ENCODE measurements at regions not wholly inside any gene's neighbourhood (a gene's known extent, or its start where the extent isn't known, plus 50 kb on each side); places are given as distances from the start of the nearest gene placed in this dataset.

DNA sequence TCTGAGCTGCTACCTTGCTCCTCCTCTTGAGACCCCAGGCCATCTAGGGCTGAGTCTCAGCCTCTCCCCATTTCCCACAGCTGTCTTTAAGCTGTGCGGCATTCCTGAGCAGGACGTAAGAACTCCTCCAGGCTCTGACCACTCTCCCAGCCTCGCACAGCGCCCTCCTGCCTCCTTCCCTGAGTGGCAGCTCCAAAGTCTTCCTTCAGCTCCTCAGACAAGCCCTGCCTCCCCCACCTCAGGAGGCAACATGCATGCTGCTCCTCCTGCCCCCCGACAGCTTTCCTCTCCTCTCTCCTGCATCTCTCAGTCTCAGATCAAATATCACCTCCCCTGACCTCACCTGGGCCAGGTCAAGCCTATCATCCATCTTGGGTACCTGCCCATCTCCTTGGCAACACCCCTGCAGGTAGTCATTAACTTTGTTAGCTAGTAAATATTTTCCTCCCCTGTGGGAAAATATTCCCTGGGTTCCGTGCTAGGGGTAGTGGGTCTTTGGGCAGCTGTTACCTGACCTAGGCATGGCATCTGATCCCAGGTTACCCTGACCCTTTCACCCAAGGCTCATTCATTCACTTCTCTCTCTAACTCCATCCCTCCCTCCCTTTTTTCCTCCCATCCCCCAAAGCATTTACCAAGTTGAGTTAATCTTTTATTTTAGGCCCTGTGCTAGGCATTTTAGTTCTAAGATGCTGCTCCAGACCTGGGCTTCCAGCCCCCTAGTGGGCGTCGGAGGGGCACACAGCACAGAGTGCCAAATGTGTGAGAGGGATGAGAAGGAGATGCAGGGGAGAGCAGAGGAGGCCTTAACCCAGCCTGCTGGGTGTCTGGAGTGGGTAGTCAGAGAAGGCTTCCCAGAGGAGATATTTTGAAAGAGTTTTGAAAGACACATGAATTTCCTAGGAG, 419.9 kb downstream of the PTPRU start:
- Histone ChIP-seq H3K9ac (ENCODE audit: low read length) (no peak overlapping the region), H3K27me3 (ENCODE audit: low read length) (no peaks in the 10 kb centered on the region), H4K20me1 (ENCODE audit: insufficient read depth, low read depth, low read length) (no peaks in the 10 kb centered on the region), H3K36me3 (ENCODE audit: insufficient read depth, low read length) (no peaks in the 10 kb centered on the region), H3K4me1 (ENCODE audit: low read length) (no peaks in the 10 kb centered on the region), H3K4me3 (ENCODE audit: low read length) (no peak overlapping the region), H2AFZ (ENCODE audit: low read length) (no peak overlapping the region), H3K4me2 (ENCODE audit: low read depth, low read length, poor library complexity, severe bottlenecking) (no peak overlapping the region), H3K9me3 (ENCODE audit: low read length) (no peaks in the 10 kb centered on the region), H3K79me2 (ENCODE audit: low read length) (no peaks in the 10 kb centered on the region), H3K9me2 (replicated peaks; ENCODE audit: insufficient read depth, low read length) (no peaks in the 10 kb centered on the region), H3K27ac (ENCODE audit: low read length) (no peak overlapping the region)
- DNase-seq: peak; percentile 68

DNA sequence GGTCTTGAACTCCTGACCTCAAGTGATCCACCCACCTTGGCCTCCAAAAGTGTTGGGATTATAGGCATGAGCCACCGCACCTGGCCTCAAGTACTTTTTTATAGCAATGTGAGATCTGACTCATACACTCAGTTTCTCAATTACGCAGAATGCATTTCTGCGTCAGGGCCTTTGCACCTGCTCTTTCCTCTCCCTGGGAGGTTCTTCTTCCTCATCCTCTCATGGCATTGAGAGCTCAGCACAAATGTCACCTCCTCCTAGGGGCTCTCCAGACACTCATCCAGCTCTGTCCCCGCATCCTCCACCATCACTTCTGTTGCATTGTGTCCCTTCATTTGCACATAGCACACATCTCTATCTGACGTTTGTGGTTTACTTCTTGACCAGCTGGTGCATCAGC, 418.8 kb downstream of the PTPRU start:
- Histone ChIP-seq H3K27ac (ENCODE audit: low read length) (no peak overlapping the region), H3K9ac (ENCODE audit: low read length) (no peak overlapping the region), H3K9me3 (ENCODE audit: low read length) (no peaks in the 10 kb centered on the region), H3K4me2 (ENCODE audit: low read depth, low read length, poor library complexity, severe bottlenecking) (no peak overlapping the region), H3K4me3 (ENCODE audit: low read length) (no peak overlapping the region), H2AFZ (ENCODE audit: low read length) (no peak overlapping the region), H3K4me1 (ENCODE audit: low read length) (no peaks in the 10 kb centered on the region), H4K20me1 (ENCODE audit: insufficient read depth, low read depth, low read length) (no peaks in the 10 kb centered on the region), H3K36me3 (ENCODE audit: insufficient read depth, low read length) (no peaks in the 10 kb centered on the region), H3K27me3 (ENCODE audit: low read length) (no peaks in the 10 kb centered on the region), H3K9me2 (replicated peaks; ENCODE audit: insufficient read depth, low read length) (no peaks in the 10 kb centered on the region), H3K79me2 (ENCODE audit: low read length) (no peaks in the 10 kb centered on the region)
- DNase-seq: no peak

DNA sequence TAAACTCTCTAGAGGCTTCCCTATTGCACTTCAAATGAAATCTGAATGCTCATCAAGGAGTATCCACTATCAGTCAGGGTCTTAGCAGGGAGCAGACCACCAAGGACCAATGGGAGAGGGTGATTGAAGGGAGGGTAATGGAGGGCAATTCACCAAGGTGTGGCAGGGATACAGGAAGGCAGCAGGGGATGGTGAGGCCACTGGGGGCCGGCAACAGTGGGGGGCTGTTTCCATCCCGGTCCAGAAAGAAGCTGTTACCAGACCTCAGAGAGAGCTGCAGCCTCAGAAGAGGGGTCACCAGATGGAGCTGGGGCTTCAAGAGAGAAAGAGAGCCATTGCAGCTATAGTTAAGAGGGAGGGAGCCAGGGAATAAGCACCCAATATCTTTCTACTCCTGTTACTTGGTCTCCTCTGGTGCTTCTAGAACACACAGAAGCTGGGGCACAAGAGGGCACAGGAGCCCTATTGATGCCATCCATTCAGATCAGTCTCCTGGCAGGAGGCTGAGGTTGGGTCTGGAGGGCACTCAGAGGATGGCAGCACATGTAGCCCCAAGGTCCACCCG, 417.6 kb downstream of the PTPRU start:
- Histone ChIP-seq H3K79me2 (ENCODE audit: low read length) (no peaks in the 10 kb centered on the region), H3K27ac (ENCODE audit: low read length) (no peak overlapping the region), H3K4me1 (ENCODE audit: low read length) (no peaks in the 10 kb centered on the region), H3K4me3 (ENCODE audit: low read length) (no peak overlapping the region), H4K20me1 (ENCODE audit: insufficient read depth, low read depth, low read length) (no peaks in the 10 kb centered on the region), H3K4me2 (ENCODE audit: low read depth, low read length, poor library complexity, severe bottlenecking) (no peak overlapping the region), H2AFZ (ENCODE audit: low read length) (no peak overlapping the region), H3K9me3 (ENCODE audit: low read length) (no peaks in the 10 kb centered on the region), H3K27me3 (ENCODE audit: low read length) (no peaks in the 10 kb centered on the region), H3K9ac (ENCODE audit: low read length) (no peak overlapping the region), H3K36me3 (ENCODE audit: insufficient read depth, low read length) (no peaks in the 10 kb centered on the region), H3K9me2 (replicated peaks; ENCODE audit: insufficient read depth, low read length) (no peaks in the 10 kb centered on the region)
- no peak for DNase-seq

DNA sequence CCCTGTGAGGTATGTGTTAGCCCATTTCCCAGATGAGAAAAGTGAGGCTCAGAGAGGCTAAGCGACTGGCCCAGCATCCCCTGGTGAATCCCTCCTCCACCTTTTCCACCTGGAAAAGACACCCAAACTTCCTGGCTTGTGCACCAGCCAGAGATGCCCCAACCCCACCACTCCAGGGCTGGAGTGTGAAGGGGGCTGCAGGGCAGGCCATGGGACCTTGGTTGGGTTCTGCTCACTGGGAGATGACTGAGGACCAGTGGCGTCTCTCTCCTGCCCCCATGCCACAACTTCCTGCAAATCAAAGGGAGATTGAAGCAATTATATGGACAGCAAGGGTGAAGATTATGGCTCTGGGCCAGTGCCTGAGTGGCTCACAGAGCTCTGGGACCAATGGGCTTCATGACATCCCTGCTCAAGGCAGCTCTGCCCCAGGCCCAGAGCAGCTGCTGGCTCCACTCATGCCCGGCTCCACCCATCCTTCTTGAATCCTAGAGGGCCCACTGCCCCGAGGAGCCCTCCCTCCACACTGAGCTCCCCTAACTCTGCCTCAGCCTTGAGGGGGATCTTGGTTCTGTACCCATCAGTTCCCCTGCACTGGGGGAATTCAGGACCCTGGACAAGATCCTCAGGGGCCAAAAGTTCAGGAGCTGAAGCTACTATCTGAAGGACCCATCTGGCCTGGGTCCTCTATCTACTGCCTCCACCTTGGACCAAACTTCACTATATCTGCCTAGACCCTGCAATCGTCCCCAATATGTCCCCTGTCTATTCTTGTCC, 416.9 kb downstream of the PTPRU start:
- Histone ChIP-seq H3K36me3 (ENCODE audit: insufficient read depth, low read length) (no peaks in the 10 kb centered on the region), H3K9ac (ENCODE audit: low read length) (no peak overlapping the region), H3K9me3 (ENCODE audit: low read length) (no peaks in the 10 kb centered on the region), H3K27ac (ENCODE audit: low read length) (no peak overlapping the region), H3K4me1 (ENCODE audit: low read length) (no peaks in the 10 kb centered on the region), H3K9me2 (replicated peaks; ENCODE audit: insufficient read depth, low read length) (no peaks in the 10 kb centered on the region), H2AFZ (ENCODE audit: low read length) (no peak overlapping the region), H3K4me3 (ENCODE audit: low read length) (no peak overlapping the region), H3K4me2 (ENCODE audit: low read depth, low read length, poor library complexity, severe bottlenecking) (no peak overlapping the region), H3K27me3 (ENCODE audit: low read length) (no peaks in the 10 kb centered on the region), H3K79me2 (ENCODE audit: low read length) (no peaks in the 10 kb centered on the region), H4K20me1 (ENCODE audit: insufficient read depth, low read depth, low read length) (no peaks in the 10 kb centered on the region)
- DNase-seq: no peak

DNA sequence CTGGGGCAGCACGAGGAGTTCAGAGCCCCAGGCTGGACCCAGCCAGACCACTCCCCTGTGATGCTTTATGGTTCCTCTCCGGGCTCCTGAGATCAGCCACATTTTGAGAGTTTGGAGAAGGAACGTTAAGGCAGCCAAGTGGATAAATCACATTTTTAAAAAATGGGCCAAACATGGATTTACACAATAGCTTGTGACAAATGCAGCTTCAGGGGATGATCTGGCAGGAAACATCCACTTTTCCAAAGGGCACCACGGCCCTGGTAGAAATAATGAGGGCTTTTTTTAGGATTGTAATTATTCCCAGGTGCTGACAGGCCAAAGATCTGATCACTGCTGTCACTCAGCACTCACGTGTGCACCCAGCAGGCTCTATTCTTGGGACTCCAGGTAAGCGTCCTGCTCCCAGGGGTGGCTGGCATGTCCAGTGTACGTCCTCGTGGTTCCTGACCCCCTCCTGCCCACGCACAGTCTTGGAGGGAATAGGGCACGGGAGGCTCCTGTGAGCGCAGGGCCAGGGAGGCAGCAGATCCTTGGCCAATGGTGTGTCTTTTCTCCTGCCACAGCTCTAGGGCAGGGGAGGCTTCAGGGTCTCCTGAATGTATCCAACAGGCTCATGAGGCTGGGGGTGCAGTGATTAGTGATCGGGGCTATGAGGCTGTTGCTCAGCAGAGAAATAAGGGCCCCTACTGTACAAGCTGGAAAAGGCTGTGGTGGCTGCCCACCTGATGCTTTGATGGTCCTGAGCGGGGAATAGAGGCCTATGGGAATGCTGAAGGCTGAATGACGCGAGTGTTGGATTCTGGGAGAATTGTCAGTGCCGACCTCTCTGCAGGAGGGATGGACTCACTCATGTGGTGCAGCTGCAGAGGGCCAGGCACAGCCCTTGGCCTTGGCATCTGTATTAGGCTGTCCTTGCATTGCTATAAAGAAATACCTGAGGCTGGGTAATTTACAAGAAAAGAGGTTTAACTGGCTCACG, 415.7 kb downstream of the PTPRU start:
- no peaks in the 10 kb centered on the region for H3K79me2 ChIP-seq (ENCODE audit: low read length)
- no peak overlapping the region for H3K27ac ChIP-seq (ENCODE audit: low read length)
- H4K20me1 ChIP-seq (ENCODE audit: insufficient read depth, low read depth, low read length): no peaks in the 10 kb centered on the region
- H3K4me1 ChIP-seq (ENCODE audit: low read length): no peaks in the 10 kb centered on the region
- no peak overlapping the region for H2AFZ ChIP-seq (ENCODE audit: low read length)
- no peak overlapping the region for H3K9ac ChIP-seq (ENCODE audit: low read length)
- H3K4me3 ChIP-seq (ENCODE audit: low read length): no peak overlapping the region
- no peaks in the 10 kb centered on the region for H3K9me3 ChIP-seq (ENCODE audit: low read length)
- no peak for DNase-seq
- no peaks in the 10 kb centered on the region for H3K36me3 ChIP-seq (ENCODE audit: insufficient read depth, low read length)
- H3K27me3 ChIP-seq (ENCODE audit: low read length): no peaks in the 10 kb centered on the region
- no peak overlapping the region for H3K4me2 ChIP-seq (ENCODE audit: low read depth, low read length, poor library complexity, severe bottlenecking)
- H3K9me2 ChIP-seq (replicated peaks; ENCODE audit: insufficient read depth, low read length): no peaks in the 10 kb centered on the region

- H3K27me3 ChIP-seq (ENCODE audit: low read length): no peaks in the 10 kb centered on the region
- no peaks in the 10 kb centered on the region for H3K79me2 ChIP-seq (ENCODE audit: low read length)
- no peaks in the 10 kb centered on the region for H3K36me3 ChIP-seq (ENCODE audit: insufficient read depth, low read length)
- no peaks in the 10 kb centered on the region for H3K9me2 ChIP-seq (replicated peaks; ENCODE audit: insufficient read depth, low read length)
- no peak overlapping the region for H3K4me3 ChIP-seq (ENCODE audit: low read length)
- no peak overlapping the region for H3K9ac ChIP-seq (ENCODE audit: low read length)
- H3K4me1 ChIP-seq (ENCODE audit: low read length): no peaks in the 10 kb centered on the region
- no peaks in the 10 kb centered on the region for H4K20me1 ChIP-seq (ENCODE audit: insufficient read depth, low read depth, low read length)
- no peak for DNase-seq
- no peak overlapping the region for H3K27ac ChIP-seq (ENCODE audit: low read length)
- no peak overlapping the region for H3K4me2 ChIP-seq (ENCODE audit: low read depth, low read length, poor library complexity, severe bottlenecking)
- no peaks in the 10 kb centered on the region for H3K9me3 ChIP-seq (ENCODE audit: low read length)
- no peak overlapping the region for H2AFZ ChIP-seq (ENCODE audit: low read length)
These were observed 414.9 kb downstream of the PTPRU start for GRCh38 chr1:29651246-29651645.

GRCh38 chr1:29650476-29650875, 414.2 kb downstream of the PTPRU start:
- H3K4me1 ChIP-seq (ENCODE audit: low read length): no peaks in the 10 kb centered on the region
- H3K27ac ChIP-seq (ENCODE audit: low read length): no peak overlapping the region
- H3K4me3 ChIP-seq (ENCODE audit: low read length): no peak overlapping the region
- no peaks in the 10 kb centered on the region for H3K27me3 ChIP-seq (ENCODE audit: low read length)
- no peak overlapping the region for H3K9ac ChIP-seq (ENCODE audit: low read length)
- H4K20me1 ChIP-seq (ENCODE audit: insufficient read depth, low read depth, low read length): no peaks in the 10 kb centered on the region
- H2AFZ ChIP-seq (ENCODE audit: low read length): no peak overlapping the region
- H3K4me2 ChIP-seq (ENCODE audit: low read depth, low read length, poor library complexity, severe bottlenecking): no peak overlapping the region
- no peaks in the 10 kb centered on the region for H3K79me2 ChIP-seq (ENCODE audit: low read length)
- DNase-seq: no peak
- H3K9me3 ChIP-seq (ENCODE audit: low read length): no peaks in the 10 kb centered on the region
- H3K36me3 ChIP-seq (ENCODE audit: insufficient read depth, low read length): no peaks in the 10 kb centered on the region
- H3K9me2 ChIP-seq (replicated peaks; ENCODE audit: insufficient read depth, low read length): no peaks in the 10 kb centered on the region
